ENCODE measurements at regions not wholly inside any gene's neighbourhood (a gene's known extent, or its start where the extent isn't known, plus 50 kb on each side); places are given as distances from the start of the nearest gene placed in this dataset.

DNA sequence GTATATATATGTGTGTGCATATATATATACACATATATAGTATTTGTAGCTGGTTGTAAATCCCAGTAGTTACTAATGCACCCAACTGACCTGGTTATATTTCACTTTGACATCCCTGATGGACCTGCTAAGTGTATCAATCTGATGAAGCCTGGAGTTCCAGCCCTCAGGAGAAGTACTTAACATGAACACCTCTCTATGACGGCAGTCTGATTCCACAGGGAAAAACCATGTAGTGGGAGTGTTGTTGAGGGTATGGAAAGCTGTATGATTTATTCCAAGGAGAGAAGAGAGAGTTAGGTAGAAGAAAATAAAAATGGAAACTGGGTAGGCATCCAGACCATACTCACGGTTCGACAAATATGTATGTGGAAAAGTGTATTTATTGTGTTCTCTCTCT is 531.2 kb upstream of the SEMA6D start:
- no peak overlapping the region for H3K27ac ChIP-seq
- no peak for TF ChIP-seq ZFX (IDR thresholded peaks at IDR 0.05; ENCODE audit: borderline replicate concordance)
- TF ChIP-seq, protein P1, sequence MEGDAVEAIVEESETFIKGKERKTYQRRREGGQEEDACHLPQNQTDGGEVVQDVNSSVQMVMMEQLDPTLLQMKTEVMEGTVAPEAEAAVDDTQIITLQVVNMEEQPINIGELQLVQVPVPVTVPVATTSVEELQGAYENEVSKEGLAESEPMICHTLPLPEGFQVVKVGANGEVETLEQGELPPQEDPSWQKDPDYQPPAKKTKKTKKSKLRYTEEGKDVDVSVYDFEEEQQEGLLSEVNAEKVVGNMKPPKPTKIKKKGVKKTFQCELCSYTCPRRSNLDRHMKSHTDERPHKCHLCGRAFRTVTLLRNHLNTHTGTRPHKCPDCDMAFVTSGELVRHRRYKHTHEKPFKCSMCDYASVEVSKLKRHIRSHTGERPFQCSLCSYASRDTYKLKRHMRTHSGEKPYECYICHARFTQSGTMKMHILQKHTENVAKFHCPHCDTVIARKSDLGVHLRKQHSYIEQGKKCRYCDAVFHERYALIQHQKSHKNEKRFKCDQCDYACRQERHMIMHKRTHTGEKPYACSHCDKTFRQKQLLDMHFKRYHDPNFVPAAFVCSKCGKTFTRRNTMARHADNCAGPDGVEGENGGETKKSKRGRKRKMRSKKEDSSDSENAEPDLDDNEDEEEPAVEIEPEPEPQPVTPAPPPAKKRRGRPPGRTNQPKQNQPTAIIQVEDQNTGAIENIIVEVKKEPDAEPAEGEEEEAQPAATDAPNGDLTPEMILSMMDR (IDR thresholded peaks at IDR 0.05) = no peak

DNA sequence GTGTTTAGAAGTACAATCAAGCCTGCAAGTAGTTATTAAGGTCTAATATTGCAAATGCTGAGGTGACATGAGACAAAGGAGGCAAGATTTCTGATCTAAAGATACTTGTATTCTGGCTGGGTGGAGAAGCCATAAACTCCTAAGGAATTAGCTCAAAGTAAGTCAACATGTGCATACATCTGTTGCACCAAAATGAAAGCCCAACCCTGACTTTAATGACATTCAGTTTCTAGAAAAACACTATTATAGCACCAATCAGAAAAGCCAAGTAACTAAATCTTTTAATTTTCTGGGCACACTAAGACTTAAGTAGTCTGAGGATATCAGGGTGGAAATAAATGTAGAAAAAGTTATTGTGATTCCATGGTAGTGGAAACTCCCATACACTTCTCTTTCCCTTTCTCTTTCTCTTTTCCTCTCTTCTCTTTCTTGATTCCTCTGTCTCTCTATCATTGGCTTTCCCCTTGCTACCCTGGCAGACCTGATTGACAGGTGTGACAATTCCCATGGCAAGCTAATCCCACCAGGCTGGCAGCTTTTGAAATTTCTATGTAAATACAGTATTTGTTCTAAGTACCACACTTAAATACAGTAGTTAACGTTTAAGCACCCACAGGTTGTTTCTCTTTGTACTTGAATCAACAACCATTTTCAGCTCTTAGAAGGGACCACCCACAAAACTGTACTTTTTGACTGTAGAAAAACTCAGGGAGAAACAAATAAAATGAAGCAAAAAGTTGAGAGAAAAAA is 528.4 kb upstream of the SEMA6D start:
- H3K27ac ChIP-seq = no peak overlapping the region
- no peak for TF ChIP-seq ZFX (IDR thresholded peaks at IDR 0.05; ENCODE audit: borderline replicate concordance)
- TF ChIP-seq, protein P1 (IDR thresholded peaks at IDR 0.05) = no peak

DNA sequence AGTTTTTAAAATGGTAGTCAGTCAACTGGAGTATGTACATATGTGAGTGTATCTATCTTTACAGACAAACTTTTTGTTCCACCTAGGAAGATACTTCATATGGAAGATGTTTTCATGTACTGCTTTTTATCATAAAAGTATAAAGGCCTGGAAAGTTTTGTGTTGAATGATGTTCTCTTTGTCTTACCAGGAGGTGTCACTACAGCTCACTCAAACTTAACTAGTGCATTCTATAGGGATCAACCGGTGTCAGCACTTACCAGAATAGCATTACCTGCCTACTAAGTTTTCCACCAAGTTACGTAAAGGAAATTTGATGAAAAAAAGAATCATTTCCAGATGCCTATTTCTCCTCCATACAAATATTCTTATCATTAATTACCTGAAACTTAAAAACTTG is 522.6 kb upstream of the SEMA6D start:
- no peak overlapping the region for H3K27ac ChIP-seq
- TF ChIP-seq, protein P1 (IDR thresholded peaks at IDR 0.05) = peak; percentile 61
- no peak for TF ChIP-seq ZFX (IDR thresholded peaks at IDR 0.05; ENCODE audit: borderline replicate concordance)

DNA sequence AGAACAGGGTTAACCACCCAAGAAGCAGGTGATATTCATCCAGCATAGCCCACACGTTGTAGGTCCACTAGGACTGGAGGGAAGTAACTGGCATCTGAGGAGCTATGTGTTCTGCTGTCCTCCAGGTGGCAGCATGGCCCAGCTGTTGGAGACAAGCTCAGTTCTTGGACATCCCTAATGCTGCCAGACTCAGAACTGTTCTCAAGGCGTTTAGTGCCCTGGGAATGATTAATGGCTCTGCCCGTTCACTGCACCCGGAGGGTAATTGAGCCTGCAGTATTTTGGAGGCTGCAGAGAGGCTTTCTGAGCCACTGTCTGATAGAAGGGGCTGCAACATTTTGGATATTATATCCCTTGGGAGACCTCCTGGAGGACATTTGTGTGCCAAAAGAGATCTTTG is 521.3 kb upstream of the SEMA6D start:
- no peak overlapping the region for H3K27ac ChIP-seq
- no peak for TF ChIP-seq ZFX (IDR thresholded peaks at IDR 0.05; ENCODE audit: borderline replicate concordance)
- TF ChIP-seq, protein P1 (IDR thresholded peaks at IDR 0.05) = peak; percentile 84

DNA sequence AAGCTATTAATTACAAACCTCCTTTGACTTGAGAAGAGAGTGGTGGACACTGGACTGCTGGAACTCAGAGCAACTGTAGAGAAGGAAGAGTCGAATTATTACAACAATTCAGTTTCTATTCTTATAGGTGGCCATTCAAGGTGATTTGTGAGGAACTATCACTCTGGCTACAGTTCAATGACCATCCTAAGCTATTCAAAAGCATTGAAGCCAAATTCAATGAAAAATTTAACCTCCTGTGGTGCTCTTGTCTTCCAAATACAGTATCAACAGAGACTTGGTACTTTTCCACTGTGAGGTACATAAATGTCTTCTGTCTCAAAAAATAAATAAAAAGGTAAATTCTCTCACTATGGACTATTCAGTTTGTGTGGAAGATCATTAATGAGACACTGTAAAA is 513.3 kb upstream of the SEMA6D start:
- H3K27ac ChIP-seq = no peak overlapping the region
- TF ChIP-seq, protein P1 (IDR thresholded peaks at IDR 0.05) = no peak
- no peak for TF ChIP-seq ZFX (IDR thresholded peaks at IDR 0.05; ENCODE audit: borderline replicate concordance)

DNA sequence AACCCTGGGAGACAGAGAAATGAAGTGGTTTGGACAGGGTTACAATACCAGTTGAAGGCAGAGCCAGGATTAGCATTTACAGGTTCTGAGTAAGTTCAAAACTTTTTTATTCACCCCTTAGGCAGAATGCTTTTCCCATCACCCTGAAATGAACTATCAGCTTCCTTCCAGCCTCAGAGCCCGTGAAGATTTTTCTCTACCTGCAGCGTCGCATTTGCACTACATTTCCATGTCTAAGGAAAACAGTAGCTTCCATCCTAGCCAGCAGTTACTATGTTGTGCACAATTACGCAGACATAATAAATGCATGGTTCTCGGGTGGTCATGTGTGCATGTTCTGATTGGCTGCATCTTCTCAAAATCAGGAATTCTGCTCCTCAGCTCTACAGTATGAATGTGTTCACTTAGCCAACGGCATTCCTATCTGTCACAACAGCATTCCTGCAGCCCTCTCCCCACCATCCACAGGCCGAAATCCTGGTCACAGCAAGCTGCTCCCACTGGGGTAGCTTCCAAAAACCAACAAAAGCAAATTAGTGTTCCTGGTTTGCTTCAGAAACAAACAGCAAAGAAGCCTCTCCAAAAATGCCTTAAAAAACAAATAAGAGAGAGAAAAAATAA is 510.8 kb upstream of the SEMA6D start:
- no peak for TF ChIP-seq ZFX (IDR thresholded peaks at IDR 0.05; ENCODE audit: borderline replicate concordance)
- TF ChIP-seq, protein P1 (IDR thresholded peaks at IDR 0.05) = no peak
- no peak overlapping the region for H3K27ac ChIP-seq

DNA sequence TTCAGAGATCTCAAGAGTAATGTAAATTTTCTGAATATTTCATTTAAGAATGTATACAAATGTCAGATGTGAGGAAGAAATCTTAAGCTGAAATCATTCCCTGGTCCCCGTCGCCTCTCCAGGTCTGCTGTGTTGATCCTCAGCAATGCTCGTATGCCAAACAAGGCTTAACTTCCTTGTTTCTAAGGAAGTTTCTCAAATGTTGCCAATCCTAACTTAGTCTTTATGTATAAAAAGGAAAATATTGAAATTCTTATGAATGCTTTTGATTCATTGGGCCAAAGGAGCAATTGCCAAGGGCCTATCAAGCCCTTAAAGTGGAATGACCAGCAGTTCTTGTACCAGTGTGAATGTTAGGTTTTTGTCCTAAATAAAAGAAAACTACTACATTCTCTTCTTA is 507.7 kb upstream of the SEMA6D start:
- no peak overlapping the region for H3K27ac ChIP-seq
- TF ChIP-seq, protein P1 (IDR thresholded peaks at IDR 0.05) = no peak
- no peak for TF ChIP-seq ZFX (IDR thresholded peaks at IDR 0.05; ENCODE audit: borderline replicate concordance)
